H1 (cell line): ENCODE measurements at regions not wholly inside any gene's neighbourhood (a gene's known extent, or its start where the extent isn't known, plus 50 kb on each side); places are given as distances from the start of the nearest gene placed in this dataset.

Experiments
- CTCF ChIA-PET: fragments of 300-600 bp; sonication (Branson Sonifier 250); formaldehyde crosslinking; loops from one replicate; lab custom pipeline; 2021; ENCODE audit not compliant: partially characterized antibody; lab: Charles Lee
- POLR2A ChIA-PET: fragments of 300-600 bp; sonication (Branson Sonifier 250); formaldehyde crosslinking; loops from one replicate; lab custom pipeline; 2021; ENCODE audit warnings: inconsistent platforms; ENCODE audit not compliant: partially characterized antibody; lab: Charles Lee
- DNase-seq, 2 experiments: peaks; one replicate each; pipeline versions ENCODE4 v3.0.0 to v3.0.0-alpha.2; 2010 to 2022; ENCODE audit warnings: low spot score in 2 of 2, low read depth in 1 of 2, mixed read lengths in 1 of 2
- FAIRE-seq: peaks from 2 replicates; lab custom pipeline; 2011; peaks lifted over from hg19 to GRCh38; lab: Jason Lieb, UNC
- H2AFZ ChIP-seq: 2 replicates; pipeline ENCODE4 v1.8.1; 2012; ENCODE audit warnings: low read length, inconsistent platforms
- H2AK5ac ChIP-seq: 2 replicates; pipeline ENCODE4 v1.6.1; 2013; ENCODE audit warnings: low read depth, low read length
- H2BK120ac ChIP-seq: replicated peaks from 2 replicates; pipeline ENCODE3; 2013; ENCODE audit warnings: low read depth, low read length, inconsistent platforms
- H2BK12ac ChIP-seq: 2 replicates; pipeline ENCODE4 v1.6.1; 2013; ENCODE audit warnings: low read depth, low read length
- H2BK15ac ChIP-seq: 2 replicates; pipeline ENCODE4 v1.6.1; 2013; ENCODE audit warnings: low read length
- H2BK20ac ChIP-seq: 2 replicates; pipeline ENCODE4 v1.6.1; 2013; ENCODE audit warnings: low read length
- H2BK5ac ChIP-seq: 2 replicates; pipeline ENCODE4 v1.6.1; 2013; ENCODE audit warnings: low read depth, low read length
- H3K14ac ChIP-seq: 2 replicates; pipeline ENCODE4 v1.6.1; 2013; ENCODE audit warnings: inconsistent platforms; ENCODE audit not compliant: insufficient read length
- H3K18ac ChIP-seq: 2 replicates; pipeline ENCODE4 v1.6.1; 2013; ENCODE audit warnings: low read length; ENCODE audit errors: extremely low read depth
- H3K23ac ChIP-seq: 2 replicates; pipeline ENCODE4 v1.6.1; 2013; ENCODE audit warnings: inconsistent platforms; ENCODE audit not compliant: insufficient read length
- H3K23me2 ChIP-seq: 2 replicates; pipeline ENCODE4 v1.6.1; 2013; ENCODE audit warnings: low read depth, low read length
- H3K27ac ChIP-seq: 2 replicates; pipeline ENCODE4 v1.6.1; 2011; ENCODE audit warnings: low read depth, low read length, inconsistent platforms
- H3K27me3 ChIP-seq, 4 experiments: replicated peaks in 1 of 4; 1 replicate in 1 of 4; 2 replicates in 3 of 4; pipeline versions ENCODE4 v1.6.1 to v1.8.1; 2011 to 2013; ENCODE audit warnings: low read length in 3 of 4, mild to moderate bottlenecking in 3 of 4, inconsistent platforms in 2 of 4, mixed read lengths in 2 of 4, moderate library complexity in 1 of 4; ENCODE audit not compliant: control insufficient read depth in 3 of 4, insufficient read depth in 3 of 4; ENCODE audit errors: extremely low read depth in 1 of 4
- H3K36me3 ChIP-seq, 4 experiments: 2 replicates each; pipeline versions ENCODE4 v1.6.1 to v1.8.1; 2011 to 2013; ENCODE audit warnings: mild to moderate bottlenecking in 4 of 4, low read length in 3 of 4, moderate library complexity in 2 of 4, control low read depth in 1 of 4, inconsistent platforms in 1 of 4; ENCODE audit not compliant: insufficient read depth in 4 of 4, control insufficient read depth in 2 of 4
- H3K4ac ChIP-seq: replicated peaks from 2 replicates; pipeline ENCODE3; 2013; ENCODE audit warnings: low read length, low read depth, mixed read lengths, inconsistent platforms; ENCODE audit not compliant: insufficient read length
- H3K4me1 ChIP-seq, 4 experiments: replicated peaks in 1 of 4; 1 replicate in 1 of 4; 2 replicates in 3 of 4; pipeline versions ENCODE4 v1.6.1 to v1.8.1; 2011 to 2013; ENCODE audit warnings: low read length in 3 of 4, inconsistent platforms in 2 of 4, mixed read lengths in 1 of 4; ENCODE audit not compliant: insufficient read depth in 4 of 4, control insufficient read depth in 3 of 4
- H3K4me2 ChIP-seq, 2 experiments: 2 replicates each; pipeline versions ENCODE4 v1.6.1 to v1.8.1; 2011 to 2013; ENCODE audit warnings: low read depth in 2 of 2, low read length in 2 of 2, control low read depth in 1 of 2, inconsistent platforms in 1 of 2, mild to moderate bottlenecking in 1 of 2; ENCODE audit not compliant: insufficient read depth in 1 of 2
- H3K4me3 ChIP-seq, 4 experiments: fragments of 200-600, 300-600 bp in 1 of 4; sonication (generic), shearing (Covaris generic), sonication (Bioruptor Twin) in 1 of 4; 2 replicates each; pipeline versions ENCODE4 v1.5.1 to v1.8.1; 2011 to 2016; ENCODE audit warnings: low read length in 4 of 4, low read depth in 3 of 4, control low read depth in 2 of 4, inconsistent platforms in 2 of 4, mild to moderate bottlenecking in 2 of 4, mixed read lengths in 1 of 4, moderate library complexity in 1 of 4; ENCODE audit not compliant: insufficient read depth in 2 of 4; ENCODE audit errors: extremely low read depth in 1 of 4
- H3K56ac ChIP-seq: replicated peaks from 2 replicates; pipeline ENCODE3; 2013; ENCODE audit warnings: low read depth, mild to moderate bottlenecking, mixed read lengths, low read length, inconsistent platforms; ENCODE audit not compliant: insufficient read length
- H3K79me1 ChIP-seq: 2 replicates; pipeline ENCODE4 v1.6.1; 2013; ENCODE audit warnings: low read depth, low read length, control low read depth
- H3K79me2 ChIP-seq, 2 experiments: 2 replicates each; pipeline versions ENCODE4 v1.6.1 to v1.8.1; 2012 to 2013; ENCODE audit warnings: low read length in 2 of 2, mild to moderate bottlenecking in 2 of 2, inconsistent platforms in 1 of 2; ENCODE audit not compliant: insufficient read depth in 2 of 2, control insufficient read depth in 1 of 2
- H3K9ac ChIP-seq, 4 experiments: replicated peaks in 1 of 4; 1 replicate in 1 of 4; 2 replicates in 3 of 4; pipeline versions ENCODE4 v1.6.1 to v1.8.1; 2011 to 2013; ENCODE audit warnings: low read depth in 3 of 4, low read length in 3 of 4, control low read depth in 2 of 4, mild to moderate bottlenecking in 2 of 4, moderate library complexity in 2 of 4, inconsistent platforms in 1 of 4; ENCODE audit errors: extremely low read depth in 1 of 4
- H3K9me3 ChIP-seq, 2 experiments: 2 replicates each; pipeline versions ENCODE4 v1.6.1 to v1.8.1; 2012 to 2013; ENCODE audit warnings: mild to moderate bottlenecking in 2 of 2, moderate library complexity in 2 of 2, control low read depth in 1 of 2, inconsistent platforms in 1 of 2, low read depth in 1 of 2, low read length in 1 of 2, mixed read lengths in 1 of 2; ENCODE audit not compliant: insufficient read depth in 2 of 2
- H4K20me1 ChIP-seq, 2 experiments: replicated peaks in 1 of 2; 2 replicates each; pipeline versions ENCODE3 to v1.8.1; 2011 to 2013; ENCODE audit warnings: inconsistent platforms in 2 of 2, low read length in 2 of 2, mild to moderate bottlenecking in 1 of 2; ENCODE audit not compliant: insufficient read depth in 2 of 2, control insufficient read depth in 1 of 2
- H4K5ac ChIP-seq: 2 replicates; pipeline ENCODE4 v1.6.1; 2013; ENCODE audit warnings: low read length, low read depth, mixed read lengths, inconsistent platforms; ENCODE audit not compliant: insufficient read length
- H4K8ac ChIP-seq: 2 replicates; pipeline ENCODE4 v1.8.0; 2013; ENCODE audit warnings: mild to moderate bottlenecking, moderate library complexity, low read length, inconsistent platforms; ENCODE audit not compliant: insufficient read depth; ENCODE audit errors: extremely low read depth
- H4K91ac ChIP-seq: replicated peaks from 2 replicates; pipeline ENCODE3; 2013; ENCODE audit warnings: low read length, mixed read lengths, inconsistent platforms; ENCODE audit not compliant: insufficient read length
- BCL11A ChIP-seq, 2 experiments: IDR thresholded peaks; one replicate each; pipeline ENCODE4 v1.6.1; 2011; ENCODE audit warnings: low read depth in 2 of 2, low read length in 2 of 2, mild to moderate bottlenecking in 2 of 2
- CHD1 ChIP-seq: IDR thresholded peaks from 2 replicates; pipeline ENCODE4 v1.6.1; 2012; ENCODE audit warnings: low read depth, low read length, improper control_type of control experiment
- CTBP2 ChIP-seq: IDR thresholded peaks from 2 replicates; pipeline ENCODE4 v1.7.0; 2011; ENCODE audit warnings: borderline replicate concordance, mild to moderate bottlenecking, moderate library complexity, mixed read lengths, low read length; ENCODE audit not compliant: insufficient read depth, insufficient read length
- HDAC2 ChIP-seq, 2 experiments: fragments of 300-600 bp in 1 of 2; sonication (generic) in 1 of 2; IDR thresholded peaks; 2 replicates each; pipeline ENCODE4 v1.6.1; 2011 to 2012; ENCODE audit warnings: low read depth in 2 of 2, low read length in 2 of 2, mild to moderate bottlenecking in 2 of 2, moderate library complexity in 2 of 2, borderline replicate concordance in 1 of 2, inconsistent platforms in 1 of 2
- JUND ChIP-seq: IDR thresholded peaks from 2 replicates; pipeline ENCODE4 v1.6.1; 2011; ENCODE audit warnings: mild to moderate bottlenecking, improper control_type of control experiment, low read length
- POLR2A ChIP-seq, 2 experiments: IDR thresholded peaks; 1 replicate in 1 of 2; 2 replicates in 1 of 2; pipeline ENCODE4 v1.6.1; 2011; ENCODE audit warnings: low read depth in 2 of 2, low read length in 2 of 2, mild to moderate bottlenecking in 2 of 2; ENCODE audit errors: control extremely low read depth in 1 of 2
- POU5F1 ChIP-seq: IDR thresholded peaks from 2 replicates; pipeline ENCODE4 v1.6.1; 2011; ENCODE audit warnings: low read depth, mild to moderate bottlenecking, low read length, moderate library complexity
- RFX5 ChIP-seq: IDR thresholded peaks from 2 replicates; pipeline ENCODE4 v1.6.1; 2011; ENCODE audit warnings: low read depth, low read length, improper control_type of control experiment, borderline replicate concordance
- SAP30 ChIP-seq: fragments of 300-600 bp; sonication (generic); IDR thresholded peaks from 2 replicates; pipeline ENCODE4 v1.7.1; 2012; ENCODE audit warnings: low read length, moderate library complexity, mild to moderate bottlenecking, inconsistent platforms; ENCODE audit not compliant: insufficient read depth, insufficient replicate concordance
- SIRT6 ChIP-seq: IDR thresholded peaks from one replicate; pipeline ENCODE4 v1.7.1; 2012; ENCODE audit warnings: low read length, inconsistent platforms
- TBP ChIP-seq: IDR thresholded peaks from 2 replicates; pipeline ENCODE4 v1.6.1; 2011; ENCODE audit warnings: low read depth, low read length, improper control_type of control experiment
- TEAD4 ChIP-seq: IDR thresholded peaks from 2 replicates; pipeline ENCODE4 v1.6.1; 2012; ENCODE audit warnings: low read depth, low read length, inconsistent platforms, mixed read lengths
- USF2 ChIP-seq: IDR thresholded peaks from 2 replicates; pipeline ENCODE4 v1.6.1; 2011; ENCODE audit warnings: low read length, improper control_type of control experiment
- WGBS, 2 experiments: shearing (Covaris generic) in 1 of 2; methylation state at CpG; one replicate each; pipeline versions ENCODE4 v1.1.6 to v1.1.7; 2013 to 2015; ENCODE audit warnings: low lambda C conversion rate in 2 of 2, mixed read lengths in 2 of 2, inconsistent platforms in 1 of 2, low coverage in 1 of 2, missing lambda C conversion rate in 1 of 2; ENCODE audit not compliant: insufficient replicate concordance in 2 of 2, insufficient coverage in 1 of 2, insufficient read length in 1 of 2; ENCODE audit errors: extremely low coverage in 1 of 2, missing lambda C conversion rate in 1 of 2; 5-methylcytosine and 5-hydroxymethylcytosine counted together

DNA sequence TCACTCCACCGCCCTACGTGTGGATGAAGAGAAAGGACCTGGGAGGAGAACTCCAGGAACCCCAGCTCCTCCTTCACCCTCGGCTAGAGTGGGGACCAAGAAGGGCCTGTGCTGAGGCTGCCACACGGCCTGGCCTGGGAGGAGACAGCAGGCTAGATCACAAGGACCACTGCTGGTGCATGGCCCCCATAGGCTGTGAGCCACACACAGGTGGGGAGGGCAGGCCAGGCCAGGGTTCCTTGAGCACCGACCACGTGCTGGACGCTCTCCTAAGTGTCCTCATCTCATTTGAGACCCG is 1392.4 kb downstream of the TBC1D22A start:
- Histone ChIP-seq H3K4me3 (no peak overlapping the region), H3K27me3 (peaks cover 0 to 2% (median 0%) of the 10 kb centered on the region in 4 experiments; a peak in 1 of 7 replicates), H4K8ac (no peak overlapping the region), H4K20me1 (peaks cover 0 to 1% of the 10 kb centered on the region in 2 experiments), H2BK15ac (no peak overlapping the region), H3K56ac (no peak overlapping the region), H3K27ac (no peak overlapping the region), H3K4ac (peak overlapping the region; percentile 83), H3K23me2 (no peaks in the 10 kb centered on the region), H3K79me2 (no peaks in the 10 kb centered on the region), H2BK120ac (no peak overlapping the region), H3K4me1 (no peaks in the 10 kb centered on the region), H2AFZ (no peak overlapping the region), H2BK5ac (no peak overlapping the region), H4K91ac (peak overlapping the region; percentile 60), H2BK12ac (no peak overlapping the region), H3K23ac (no peak overlapping the region), H3K18ac (no peak overlapping the region), H4K5ac (no peak overlapping the region), H2BK20ac (no peak overlapping the region), H3K36me3 (no peaks in the 10 kb centered on the region), H3K14ac (no peak overlapping the region), H3K9ac (no peak overlapping the region), H3K79me1 (no peaks in the 10 kb centered on the region), H3K4me2 (no peak overlapping the region), H2AK5ac (no peak overlapping the region), H3K9me3 (no peaks in the 10 kb centered on the region)
- 88% methylated on average over 5 of the region's 8 CpGs; no CpG with 5 or more reads in 1 of the 2 experiments for WGBS, 2 experiments
- no peak for DNase-seq
- CTCF ChIA-PET, result no interaction called here
- POLR2A ChIA-PET, result no interaction called here
- no peak for FAIRE-seq
- TF ChIP-seq HDAC2 (IDR thresholded peaks at IDR 0.05; ENCODE audit: borderline replicate concordance in 1 of 2, low read depth in 2 of 2, low read length in 2 of 2) (no peak), POLR2A (IDR thresholded peaks at IDR 0.05; ENCODE audit: control extremely low read depth in 1 of 2, low read depth in 2 of 2, low read length in 2 of 2) (no peak), BCL11A (IDR thresholded peaks at IDR 0.05; ENCODE audit: low read depth in 2 of 2, low read length in 2 of 2) (no peak), CHD1 (no peak), RFX5 (no peak), CTBP2 (no peak), JUND (no peak), POU5F1 (no peak), TEAD4 (no peak), SAP30 (no peak), USF2 (no peak), TBP (no peak), SIRT6 (no peak)
